ENCODE measurements at regions not wholly inside any gene's neighbourhood (a gene's known extent, or its start where the extent isn't known, plus 50 kb on each side); places are given as distances from the start of the nearest gene placed in this dataset.

- DNase-seq (ENCODE audit: low read depth, low spot score): no peak
- no peak overlapping the region for H3K27ac ChIP-seq
Observed at GRCh38 chr18:27242392-27243047, 57.4 kb upstream of the CHST9 start.

- DNase-seq (ENCODE audit: low read depth, low spot score): no peak
- no peak overlapping the region for H3K27ac ChIP-seq
Observed at GRCh38 chr18:27240383-27240782, 55.3 kb upstream of the CHST9 start.

- no peak for DNase-seq (ENCODE audit: low read depth, low spot score)
- no peak overlapping the region for H3K27ac ChIP-seq
Observed at GRCh38 chr18:27239669-27240068, 54.6 kb upstream of the CHST9 start.

GRCh38 chr18:27235218-27235870 is 50.2 kb upstream of the CHST9 start:
- DNase-seq (ENCODE audit: low read depth, low spot score): no peak
- no peak overlapping the region for H3K27ac ChIP-seq
